GM11168 (cell line): ENCODE measurements at regions not wholly inside any gene's neighbourhood (a gene's known extent, or its start where the extent isn't known, plus 50 kb on each side); places are given as distances from the start of the nearest gene placed in this dataset.
"Not testable (repeated sequence)": the region's sequence is repeated elsewhere in the genome, so short reads cannot be mapped to it uniquely, and the experiment has no call there.

Source experiments
- in situ Hi-C: fragments of 300-500 bp; cut with MboI; formaldehyde crosslinking; loops from one replicate; pipeline ENCODE4 v1.12.0; 2022; ENCODE audit warnings: low sequenced_read_pairs; ENCODE audit not compliant: unreplicated experiment

GRCh38 chr1:194056169-194056568, 869.8 kb upstream of the B3GALT2 start:
- in situ Hi-C loops: no loop called here

- in situ Hi-C loops: no loop called here
Observed at GRCh38 chr1:194055536-194055935, 869.1 kb upstream of the B3GALT2 start.

- in situ Hi-C loops: no loop called here
Observed at GRCh38 chr1:194052514-194053338, 866.3 kb upstream of the B3GALT2 start.

DNA sequence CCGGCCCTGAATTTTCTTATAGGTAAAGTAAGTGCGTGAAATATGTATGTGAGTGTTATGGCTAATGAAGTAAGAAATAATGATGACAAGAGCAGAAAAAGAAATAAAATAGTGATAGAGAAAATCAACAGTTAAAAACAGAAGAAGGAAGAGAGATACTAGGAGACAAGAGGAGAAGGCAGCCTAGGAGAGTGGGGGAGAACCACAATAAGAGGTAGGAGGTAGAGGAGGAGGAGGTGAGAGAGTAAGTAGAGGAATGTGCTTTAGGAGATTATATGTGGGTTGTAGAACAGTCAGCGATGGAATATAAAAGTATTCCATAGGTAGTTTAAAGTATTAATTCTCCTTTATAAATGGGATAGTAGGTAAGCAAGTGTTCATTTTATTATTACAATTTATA, 861.5 kb upstream of the B3GALT2 start:
- in situ Hi-C loops: no loop called here

- in situ Hi-C loops: no loop called here
Observed at GRCh38 chr1:194047206-194047605, 860.8 kb upstream of the B3GALT2 start.

GRCh38 chr1:194045416-194045815, 859.0 kb upstream of the B3GALT2 start:
- in situ Hi-C loops: no loop called here

GRCh38 chr1:194044892-194045291, 858.5 kb upstream of the B3GALT2 start:
- in situ Hi-C loops: no loop called here

DNA sequence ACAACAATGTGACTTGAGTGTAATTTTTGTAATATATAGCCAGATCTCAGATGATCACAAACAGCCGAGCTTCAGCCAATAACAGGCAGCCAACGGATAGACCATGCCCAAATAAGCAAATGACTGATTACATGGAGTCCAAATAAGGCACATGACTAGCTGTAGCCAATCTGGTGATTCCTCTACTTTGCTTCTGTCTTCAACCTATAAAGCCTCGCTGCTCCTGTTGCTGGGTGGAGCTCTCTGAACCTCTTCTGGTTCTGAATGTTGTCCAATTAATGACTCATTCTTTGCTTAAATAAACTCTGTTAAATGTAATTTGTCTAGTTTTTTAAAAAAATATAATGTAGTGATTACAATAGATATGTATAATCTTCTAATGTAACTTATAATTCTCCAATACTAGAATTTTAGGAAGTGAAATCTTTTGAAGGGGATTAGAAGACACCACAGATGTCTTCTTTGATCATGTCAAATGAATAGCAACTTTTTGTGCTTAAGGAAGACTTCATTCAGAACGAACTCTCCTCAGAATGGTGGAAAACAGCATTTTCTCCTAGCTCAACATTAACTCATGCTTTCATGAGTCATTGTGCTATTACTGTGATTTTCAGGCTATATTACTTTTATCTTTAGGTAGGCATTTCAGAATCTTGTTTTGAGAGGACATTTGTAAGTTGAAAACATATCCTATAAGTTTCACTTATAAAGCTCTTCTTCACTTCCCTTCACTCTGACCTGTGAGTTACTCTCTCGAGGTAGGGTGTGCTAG, 857.8 kb upstream of the B3GALT2 start:
- in situ Hi-C loops: no loop called here

GRCh38 chr1:194042736-194043135, 856.3 kb upstream of the B3GALT2 start:
- in situ Hi-C loops: no loop called here

GRCh38 chr1:194040496-194040895, 854.1 kb upstream of the B3GALT2 start:
- in situ Hi-C loops: no loop called here

GRCh38 chr1:194039578-194039977, 853.2 kb upstream of the B3GALT2 start:
- in situ Hi-C loops: no loop called here

GRCh38 chr1:194033646-194034045, 847.2 kb upstream of the B3GALT2 start:
- in situ Hi-C loops: no loop called here

DNA sequence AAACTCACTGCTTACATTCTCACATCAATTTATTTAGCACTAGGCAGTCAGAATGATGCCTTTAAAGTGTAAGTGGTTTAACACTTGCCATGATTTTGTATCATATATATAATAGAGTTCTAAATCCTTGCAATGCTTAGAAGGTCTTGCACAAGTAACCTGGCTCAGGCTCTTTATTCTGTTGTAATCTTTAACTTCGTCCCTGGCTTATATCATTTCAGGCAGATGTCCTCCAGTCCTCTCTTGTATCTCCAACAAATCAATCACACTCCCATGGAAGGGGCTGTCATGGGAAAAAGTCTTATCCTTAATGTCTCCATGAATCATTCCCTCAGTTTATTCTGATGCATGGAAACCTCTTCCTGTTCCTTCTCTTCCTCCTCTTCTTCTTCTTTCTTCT, 841.6 kb upstream of the B3GALT2 start:
- in situ Hi-C loops: no loop called here

- in situ Hi-C loops: no loop called here
Observed at GRCh38 chr1:194026422-194026821, 840.0 kb upstream of the B3GALT2 start.

- in situ Hi-C loops: no loop called here
Observed at GRCh38 chr1:194024659-194025058, 838.2 kb upstream of the B3GALT2 start.

DNA sequence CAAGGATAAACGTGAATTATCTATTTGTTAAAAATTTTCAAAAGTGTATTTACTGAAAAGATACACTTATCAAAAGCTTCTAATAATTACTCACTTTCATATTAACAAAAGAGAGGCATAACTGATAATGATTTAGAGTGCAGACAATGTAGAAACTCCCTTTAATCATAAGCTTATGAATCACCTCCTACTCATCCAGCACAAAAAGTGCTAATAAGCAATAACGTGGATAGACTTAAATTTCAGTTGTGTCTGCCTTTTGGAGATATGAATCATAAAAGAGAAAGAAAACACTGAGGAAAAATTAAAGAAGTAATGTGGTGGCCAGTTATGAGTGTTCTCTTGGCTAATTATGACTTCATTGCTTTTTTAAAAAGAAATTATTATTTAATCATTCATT, 827.6 kb upstream of the B3GALT2 start:
- in situ Hi-C loops: no loop called here

- in situ Hi-C loops: no loop called here
Observed at GRCh38 chr1:194013561-194013960, 827.1 kb upstream of the B3GALT2 start.

GRCh38 chr1:194004146-194004545, 817.7 kb upstream of the B3GALT2 start:
- in situ Hi-C loops: no loop called here

DNA sequence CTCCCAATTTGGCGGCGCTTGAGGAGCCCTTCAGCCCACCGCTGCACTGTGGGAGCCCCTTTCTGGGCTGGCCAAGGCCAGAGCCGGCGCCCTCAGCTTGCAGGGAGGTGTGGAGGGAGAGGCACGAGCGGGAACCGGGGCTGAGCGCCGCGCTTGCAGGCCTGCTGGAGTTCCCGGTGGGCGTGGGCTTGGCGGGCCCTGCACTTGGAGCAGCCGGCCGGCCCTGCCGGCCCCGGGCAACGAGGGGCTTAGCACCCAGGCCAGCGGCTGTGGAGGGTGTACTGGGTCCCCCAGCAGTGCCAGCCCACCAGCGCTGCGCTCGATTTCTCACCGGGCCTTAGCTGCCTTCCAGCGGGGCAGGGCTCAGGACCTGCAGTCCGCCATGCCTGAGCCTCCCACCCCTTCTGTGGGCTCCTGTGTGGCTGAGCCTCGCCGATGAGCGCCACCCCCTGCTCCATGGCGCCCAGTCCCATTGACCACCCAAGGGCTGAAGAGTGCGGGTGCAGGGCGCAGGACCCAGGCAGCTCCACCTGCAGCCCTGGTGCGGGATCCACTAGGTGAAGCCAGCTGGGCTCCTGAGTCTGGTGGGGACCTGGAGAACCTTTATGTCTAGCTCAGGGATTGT, 815.4 kb upstream of the B3GALT2 start:
- in situ Hi-C loops: not testable (repeated sequence)

DNA sequence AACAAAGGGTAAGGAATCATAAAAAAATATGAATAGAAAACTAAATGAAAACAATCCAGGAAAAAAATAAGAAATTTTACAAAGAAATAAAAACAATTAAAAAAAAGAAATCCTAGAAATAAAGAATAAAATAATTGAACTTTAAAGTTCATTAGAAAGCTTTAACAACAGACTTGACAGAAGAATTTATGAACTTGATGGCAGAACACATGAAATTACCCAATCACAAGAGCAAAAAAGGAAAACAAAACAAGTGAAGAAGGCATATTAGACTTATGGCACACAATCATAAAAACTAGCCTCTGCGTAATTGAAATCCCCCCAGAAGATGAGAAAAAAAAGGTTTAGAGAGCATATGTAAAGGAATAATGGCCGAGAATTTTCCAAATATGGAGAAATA, 802.5 kb upstream of the B3GALT2 start:
- in situ Hi-C loops: no loop called here

- in situ Hi-C loops: no loop called here
Observed at GRCh38 chr1:193979219-193979618, 792.8 kb upstream of the B3GALT2 start.
